NCI-H69 (cell line): ENCODE measurements at regions not wholly inside any gene's neighbourhood (a gene's known extent, or its start where the extent isn't known, plus 50 kb on each side); places are given as distances from the start of the nearest gene placed in this dataset.

Experiments
- DNase-seq: peaks from one replicate; lab custom pipeline; 2025; lab: John Stamatoyannopoulos, UW

GRCh38 chr3:135636596-135636995, 328.9 kb upstream of the PPP2R3A start:
- no peak for DNase-seq

DNA sequence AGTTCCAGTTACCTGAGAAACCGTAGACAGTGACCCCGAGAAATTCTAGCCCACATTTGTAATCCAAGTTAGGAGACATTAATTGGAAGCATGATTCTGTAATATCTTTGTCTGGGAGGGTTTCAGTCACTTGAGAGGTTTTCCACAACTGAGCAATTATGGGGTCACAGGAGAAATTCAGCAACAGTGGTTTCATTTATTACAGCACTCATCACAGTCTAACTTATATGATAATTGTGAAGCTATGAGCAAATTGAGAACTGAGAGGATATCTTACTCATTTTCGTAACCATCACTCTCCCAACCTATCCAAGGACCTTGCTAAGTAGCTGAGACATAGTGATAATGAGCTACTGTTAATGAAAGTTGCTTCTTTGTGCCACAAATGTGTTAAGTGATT, 328.5 kb upstream of the PPP2R3A start:
- DNase-seq, result no peak

- peak; percentile 76 for DNase-seq
Observed at GRCh38 chr3:135641761-135642160, 323.8 kb upstream of the PPP2R3A start.

- DNase-seq, result no peak
Observed at GRCh38 chr3:135645541-135645940, 320.0 kb upstream of the PPP2R3A start.

GRCh38 chr3:135646873-135647272, 318.7 kb upstream of the PPP2R3A start:
- DNase-seq, result no peak

DNA sequence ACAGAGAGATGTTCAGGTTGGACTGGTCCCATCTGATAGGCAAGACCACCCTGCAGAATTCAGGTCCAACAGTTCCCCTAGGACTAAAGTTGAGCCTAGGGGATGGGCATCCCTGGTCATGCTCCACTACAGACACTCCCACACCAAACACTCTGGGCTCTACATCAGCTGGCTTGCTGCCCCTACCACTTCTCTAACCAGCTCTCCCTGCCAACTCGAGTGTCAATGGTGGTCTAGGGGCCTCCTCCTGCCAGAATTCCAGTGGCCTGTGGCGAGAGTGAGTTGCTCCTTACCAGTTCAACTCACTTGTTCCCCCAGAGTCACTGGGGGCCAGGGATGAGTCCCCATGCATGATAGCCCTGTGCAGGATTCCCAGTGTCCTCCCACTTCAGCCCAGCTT, 316.2 kb upstream of the PPP2R3A start:
- no peak for DNase-seq

DNA sequence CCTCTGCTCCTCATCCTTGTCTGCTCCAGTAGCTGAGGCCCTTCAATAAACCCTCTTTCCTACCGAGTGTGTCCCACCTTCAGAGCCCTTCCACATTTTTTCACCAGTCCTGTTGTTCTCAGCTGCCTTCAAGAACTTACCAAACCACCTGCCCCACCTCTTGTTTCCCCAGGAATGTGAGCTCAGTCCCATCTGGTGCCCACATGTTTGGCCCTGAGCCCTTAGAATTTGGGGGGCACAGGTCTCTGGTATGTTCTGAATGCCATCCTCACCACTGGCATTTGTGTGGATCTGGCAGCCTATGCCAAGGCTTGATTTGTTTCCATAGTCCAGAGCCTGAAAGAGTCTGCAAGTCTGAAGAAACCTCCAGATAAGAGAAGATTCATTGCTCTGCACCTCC, 315.2 kb upstream of the PPP2R3A start:
- DNase-seq, result no peak

- no peak for DNase-seq
Observed at GRCh38 chr3:135652388-135652787, 313.1 kb upstream of the PPP2R3A start.

DNA sequence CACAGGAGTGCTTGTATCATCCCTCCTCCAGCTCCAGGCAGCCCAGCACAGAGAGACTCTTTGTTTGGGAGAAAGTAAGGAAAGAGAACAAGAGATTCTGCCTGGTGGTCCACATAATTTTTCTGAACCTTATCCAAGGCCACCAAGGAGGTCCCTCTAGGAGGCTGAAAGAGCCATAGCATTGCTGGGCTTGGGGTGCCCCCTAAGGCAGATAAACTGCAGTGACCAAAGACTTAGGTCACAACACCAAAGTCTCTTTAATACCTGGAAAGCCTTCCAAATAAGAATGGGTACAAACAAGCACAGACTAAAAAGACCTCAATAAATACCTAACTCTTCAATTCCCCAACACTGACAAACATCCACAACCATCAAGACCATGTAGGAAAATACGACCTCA, 310.2 kb upstream of the PPP2R3A start:
- no peak for DNase-seq

DNA sequence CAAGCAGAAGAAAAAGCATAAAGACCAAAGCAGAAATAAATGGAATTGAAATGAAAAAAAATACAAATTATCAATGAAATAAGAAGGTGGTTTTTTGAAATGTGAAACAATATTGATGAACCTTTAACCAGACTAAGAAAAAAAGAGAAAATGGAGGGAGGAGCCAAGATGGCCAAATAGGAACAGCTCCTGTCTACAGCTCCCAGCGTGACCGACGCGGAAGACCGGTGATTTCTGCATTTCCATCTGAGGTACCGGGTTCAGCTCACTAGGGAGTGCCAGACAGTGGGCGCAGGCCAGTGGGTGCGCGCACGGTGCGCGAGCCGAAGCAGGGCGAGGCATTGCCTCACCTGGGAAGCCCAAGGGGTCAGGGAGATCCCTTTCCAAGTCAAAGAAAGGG, 307.1 kb upstream of the PPP2R3A start:
- DNase-seq, result peak; percentile 27

DNA sequence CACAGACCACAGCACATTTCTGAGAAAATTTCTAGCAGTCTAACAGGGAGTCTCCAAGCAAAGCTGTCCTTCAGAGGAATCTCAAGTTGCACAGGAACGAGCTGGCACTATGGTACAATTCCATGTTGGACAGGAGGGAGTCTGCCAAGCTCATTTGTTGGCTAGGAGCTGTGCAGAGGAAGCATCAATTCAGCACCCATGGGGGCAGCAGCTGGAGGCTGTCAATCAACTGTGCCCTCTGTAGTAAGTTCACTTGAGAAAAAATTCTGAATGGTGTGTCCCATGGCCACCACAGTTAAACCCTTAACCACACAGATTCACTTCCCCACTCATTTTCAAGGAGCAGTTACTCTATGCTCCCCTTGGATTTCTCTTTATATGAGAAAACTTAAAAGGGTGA, 298.5 kb upstream of the PPP2R3A start:
- DNase-seq, result no peak

- no peak for DNase-seq
Observed at GRCh38 chr3:135674508-135674907, 291.0 kb upstream of the PPP2R3A start.

DNA sequence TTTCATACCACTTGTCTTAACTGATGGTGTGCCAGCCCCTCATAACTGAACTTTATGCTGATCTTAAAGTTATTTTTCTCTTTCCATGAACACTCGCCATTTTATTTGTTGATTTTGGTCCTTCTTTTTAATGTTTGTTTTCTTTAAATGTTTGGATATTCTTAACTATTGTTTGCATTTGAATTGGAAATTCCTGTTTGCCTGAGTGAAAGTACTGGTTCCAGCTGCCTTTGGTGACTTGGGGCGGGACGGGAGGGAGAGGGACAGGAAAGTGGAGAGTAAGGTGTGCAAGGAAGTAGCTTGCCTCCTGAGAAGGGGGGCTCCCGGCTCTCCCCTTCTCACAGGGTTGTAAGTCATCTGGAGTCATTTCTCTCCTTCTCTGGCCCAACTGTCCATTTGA, 287.1 kb upstream of the PPP2R3A start:
- no peak for DNase-seq

GRCh38 chr3:135688003-135688402, 277.5 kb upstream of the PPP2R3A start:
- no peak for DNase-seq

DNA sequence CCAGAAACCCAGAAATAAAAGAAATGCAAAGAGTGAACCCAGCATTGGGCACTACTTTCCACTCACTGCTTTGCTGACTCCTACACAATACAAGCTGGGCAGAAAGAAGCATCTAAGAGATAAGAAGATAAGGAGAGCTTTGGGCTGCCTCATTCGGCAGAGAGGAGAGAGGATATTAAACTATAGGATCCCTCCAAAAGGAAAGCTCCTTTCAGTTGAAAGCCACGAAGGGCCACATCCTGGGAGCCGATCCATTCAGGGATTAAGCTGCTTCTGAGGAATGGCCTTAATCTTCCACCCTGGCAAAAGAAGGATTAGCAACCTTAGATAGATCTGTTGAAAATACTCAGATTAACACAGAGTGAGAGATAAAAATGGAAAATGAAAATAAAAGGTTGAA, 274.9 kb upstream of the PPP2R3A start:
- no peak for DNase-seq

- no peak for DNase-seq
Observed at GRCh38 chr3:135691240-135691639, 274.3 kb upstream of the PPP2R3A start.

- DNase-seq, result peak; percentile 75
Observed at GRCh38 chr3:135694142-135694541, 271.4 kb upstream of the PPP2R3A start.

DNA sequence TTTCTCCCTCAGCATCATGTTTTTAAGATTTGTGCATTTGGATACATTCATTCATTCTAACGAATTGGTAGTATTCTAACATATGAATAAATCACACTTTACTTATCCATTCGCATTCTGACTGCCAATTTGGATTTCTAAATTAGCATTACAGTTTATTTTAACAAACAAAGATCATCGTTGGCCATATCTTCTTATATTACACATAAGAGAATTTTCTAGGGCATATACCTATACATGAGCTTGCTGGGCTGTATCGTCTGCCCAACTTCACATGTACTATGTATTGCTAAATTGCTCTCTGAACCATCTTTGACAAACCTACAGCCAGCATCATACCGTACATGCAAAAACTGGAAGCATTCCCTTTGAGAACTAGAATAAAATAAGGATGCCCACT, 265.8 kb upstream of the PPP2R3A start:
- no peak for DNase-seq

- DNase-seq, result no peak
Observed at GRCh38 chr3:135706758-135707375, 258.7 kb upstream of the PPP2R3A start.

GRCh38 chr3:135719449-135719848, 246.1 kb upstream of the PPP2R3A start:
- no peak for DNase-seq

- no peak for DNase-seq
Observed at GRCh38 chr3:135728007-135728721, 237.4 kb upstream of the PPP2R3A start.

GRCh38 chr3:135731546-135731945, 234.0 kb upstream of the PPP2R3A start:
- no peak for DNase-seq

- DNase-seq, result peak; percentile 25
Observed at GRCh38 chr3:135736740-135737139, 228.8 kb upstream of the PPP2R3A start.

GRCh38 chr3:135739779-135740178, 225.7 kb upstream of the PPP2R3A start:
- DNase-seq, result no peak
